NCI-H146 treated with DMSO at 0.1 percent for 48 hours (cell line): ENCODE measurements at regions not wholly inside any gene's neighbourhood (a gene's known extent, or its start where the extent isn't known, plus 50 kb on each side); places are given as distances from the start of the nearest gene placed in this dataset.
"Not testable (repeated sequence)": the region's sequence is repeated elsewhere in the genome, so short reads cannot be mapped to it uniquely, and the experiment has no call there.

Experiments used
- DNase-seq: peaks from one replicate; lab custom pipeline; 2025; ENCODE audit not compliant: unreplicated experiment; lab: John Stamatoyannopoulos, UW

GRCh38 chr5:87132696-87133095, 135.0 kb upstream of the RASA1 start:
- DNase-seq = no peak

- not testable (repeated sequence) for DNase-seq
Measured at GRCh38 chr5:87134513-87134912, 133.2 kb upstream of the RASA1 start.

- no peak for DNase-seq
Measured at GRCh38 chr5:87136096-87136495, 131.6 kb upstream of the RASA1 start.

GRCh38 chr5:87136733-87137132, 130.9 kb upstream of the RASA1 start:
- no peak for DNase-seq

GRCh38 chr5:87137283-87137682, 130.4 kb upstream of the RASA1 start:
- DNase-seq = no peak

- DNase-seq = no peak
Measured at GRCh38 chr5:87138091-87138805, 129.4 kb upstream of the RASA1 start.

DNA sequence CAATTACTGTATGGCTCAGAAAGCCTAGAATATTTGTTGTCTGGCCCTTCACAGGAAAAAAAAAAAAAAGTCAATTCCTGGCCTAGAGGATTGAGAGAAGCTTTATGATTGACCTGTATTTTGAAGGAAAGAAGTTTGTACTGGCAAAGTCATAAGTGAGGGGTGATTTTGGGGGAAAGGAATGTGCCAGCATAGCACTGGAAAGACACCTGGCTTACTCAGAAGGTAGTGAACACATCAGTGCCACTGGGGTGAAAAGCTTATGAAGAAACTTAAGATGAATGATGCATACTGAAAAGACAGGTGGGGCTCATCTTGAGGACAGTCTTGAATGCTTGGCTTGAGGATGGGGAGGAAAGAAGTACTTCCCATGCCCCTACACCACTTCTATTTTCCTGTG, 127.9 kb upstream of the RASA1 start:
- no peak for DNase-seq

DNA sequence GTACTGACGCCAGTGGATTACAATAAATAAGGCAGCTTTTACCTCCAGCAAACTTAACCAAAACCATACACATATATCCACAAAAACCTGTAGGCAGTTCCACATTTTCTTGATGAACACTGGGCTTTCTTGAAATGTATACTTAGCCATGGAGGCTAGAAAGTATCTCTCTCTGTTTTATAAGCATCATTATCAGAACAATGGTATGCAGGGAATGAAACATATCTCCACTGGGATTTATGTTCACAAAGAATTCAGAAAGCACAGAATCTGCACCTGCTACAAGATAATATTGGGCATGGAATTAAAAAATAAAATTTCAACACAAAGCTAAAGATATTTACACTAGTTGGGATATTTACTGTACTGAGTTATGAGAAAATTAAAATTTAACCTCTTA, 126.1 kb upstream of the RASA1 start:
- DNase-seq = no peak

DNA sequence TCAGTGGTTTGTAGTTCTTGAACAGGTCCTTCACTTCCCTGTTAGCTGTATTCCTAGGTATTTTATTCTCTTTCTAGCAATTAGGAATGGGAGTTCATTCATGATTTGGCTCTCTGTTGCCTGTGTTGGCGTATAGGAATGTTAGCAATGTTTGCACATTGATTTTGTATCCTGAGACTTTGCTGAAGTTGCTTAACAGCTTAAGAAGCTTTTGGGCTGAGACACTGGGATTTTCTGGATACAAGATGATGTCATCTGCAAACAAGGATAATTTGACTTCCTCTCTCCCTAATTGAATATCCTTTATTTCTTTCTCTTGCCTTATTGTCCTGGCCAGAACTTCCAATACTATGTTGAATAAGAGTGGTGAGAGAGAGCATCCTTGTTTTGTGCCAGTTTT, 121.8 kb upstream of the RASA1 start:
- not testable (repeated sequence) for DNase-seq

DNA sequence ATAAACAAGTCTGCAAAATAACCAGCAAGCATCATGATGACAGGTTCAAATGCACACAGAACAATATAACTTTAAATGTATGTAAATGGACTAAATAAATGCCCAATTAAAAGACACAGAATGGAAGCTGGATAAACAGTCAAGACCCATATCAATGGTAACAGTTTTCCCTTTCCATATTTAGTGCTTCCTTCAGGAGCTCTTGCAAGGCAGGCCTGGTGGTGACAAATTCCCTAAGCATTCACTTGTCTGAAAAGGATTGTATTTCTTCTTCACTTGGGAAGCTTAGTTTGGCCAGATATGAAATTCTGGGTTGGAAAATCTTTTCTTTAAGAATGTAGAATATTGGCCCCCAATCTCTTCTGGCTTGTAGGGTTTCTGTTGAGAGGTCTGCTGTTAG, 120.2 kb upstream of the RASA1 start:
- no peak for DNase-seq

GRCh38 chr5:87150630-87151029, 117.1 kb upstream of the RASA1 start:
- DNase-seq = no peak

- no peak for DNase-seq
Measured at GRCh38 chr5:87151547-87151946, 116.1 kb upstream of the RASA1 start.

- no peak for DNase-seq
Measured at GRCh38 chr5:87152886-87153285, 114.8 kb upstream of the RASA1 start.

GRCh38 chr5:87154191-87154590, 113.5 kb upstream of the RASA1 start:
- DNase-seq = no peak

GRCh38 chr5:87155106-87155505, 112.6 kb upstream of the RASA1 start:
- DNase-seq = no peak

DNA sequence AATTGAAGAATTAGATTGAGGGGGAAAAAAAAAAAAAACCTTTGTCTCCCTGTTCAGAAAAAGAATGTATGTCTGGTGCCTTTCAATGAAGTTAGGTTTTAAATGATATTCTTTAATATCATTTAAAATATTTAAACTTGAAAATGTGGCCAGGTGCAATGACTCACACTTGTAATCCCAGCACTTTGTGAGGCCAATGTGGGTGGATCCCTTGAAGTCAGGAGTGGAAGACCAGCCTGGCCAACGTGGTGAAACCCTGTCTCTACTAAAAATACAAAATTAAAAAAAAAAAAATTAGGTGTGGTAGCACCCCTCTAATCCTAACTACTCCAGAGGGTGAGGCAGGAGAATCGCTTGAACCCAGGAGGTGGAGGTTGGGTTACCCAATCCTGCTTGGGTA, 111.1 kb upstream of the RASA1 start:
- DNase-seq = no peak

DNA sequence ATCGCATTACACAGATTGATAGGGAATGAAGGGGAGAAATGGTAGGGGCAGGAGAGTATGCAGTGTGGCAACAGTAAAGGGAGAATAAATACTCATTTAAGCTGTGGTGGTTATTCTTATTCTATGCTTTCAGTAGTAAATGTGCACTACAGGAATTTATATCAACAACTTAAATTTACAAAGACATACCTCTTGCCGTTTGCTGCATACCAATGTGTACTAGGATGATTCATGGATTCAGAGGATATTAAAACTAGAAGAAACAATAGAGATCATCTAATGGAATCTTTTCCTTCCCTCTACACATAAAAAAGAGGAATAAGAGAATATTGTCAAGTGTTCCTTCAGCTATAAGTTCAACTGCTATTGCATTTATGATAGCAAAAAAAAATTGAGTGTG, 103.3 kb upstream of the RASA1 start:
- DNase-seq = no peak

GRCh38 chr5:87169300-87169991, 98.2 kb upstream of the RASA1 start:
- no peak for DNase-seq

DNA sequence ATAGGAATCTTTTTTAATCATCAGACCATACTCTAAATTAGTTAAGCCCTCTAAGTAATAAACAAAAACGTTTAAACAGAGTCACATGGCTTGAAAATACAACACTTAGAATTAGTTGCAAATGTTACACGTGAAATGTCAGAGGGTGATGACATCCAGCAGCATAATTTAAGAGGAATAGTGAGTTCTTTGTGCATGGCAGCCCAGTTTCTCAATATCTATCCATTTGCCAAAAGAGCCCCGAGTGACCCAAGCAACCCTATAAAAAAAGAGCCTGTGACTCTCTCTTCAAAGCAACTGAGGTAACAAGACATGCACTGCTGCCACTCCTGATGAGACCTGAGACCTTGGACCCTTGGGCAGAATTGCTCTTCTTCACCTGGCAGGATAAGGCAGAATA, 96.9 kb upstream of the RASA1 start:
- no peak for DNase-seq

DNA sequence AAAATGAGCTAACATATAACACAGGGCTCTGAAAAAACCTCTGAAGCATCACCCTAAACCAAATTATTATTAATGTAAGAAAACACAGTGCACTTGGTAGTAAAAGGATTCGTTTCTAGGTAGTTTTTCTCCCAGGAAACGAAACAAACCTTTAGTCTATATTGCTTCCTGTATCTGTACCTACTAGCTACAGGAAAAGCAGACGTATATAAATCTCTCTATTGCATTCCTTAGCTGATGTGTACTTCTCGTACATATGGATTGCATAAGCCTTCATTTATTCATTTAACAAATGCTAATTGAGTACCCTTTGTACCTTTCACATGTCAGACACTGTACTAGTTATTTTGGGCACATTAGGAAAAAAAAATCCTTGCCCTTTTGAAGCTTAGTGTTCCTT, 85.0 kb upstream of the RASA1 start:
- no peak for DNase-seq

DNA sequence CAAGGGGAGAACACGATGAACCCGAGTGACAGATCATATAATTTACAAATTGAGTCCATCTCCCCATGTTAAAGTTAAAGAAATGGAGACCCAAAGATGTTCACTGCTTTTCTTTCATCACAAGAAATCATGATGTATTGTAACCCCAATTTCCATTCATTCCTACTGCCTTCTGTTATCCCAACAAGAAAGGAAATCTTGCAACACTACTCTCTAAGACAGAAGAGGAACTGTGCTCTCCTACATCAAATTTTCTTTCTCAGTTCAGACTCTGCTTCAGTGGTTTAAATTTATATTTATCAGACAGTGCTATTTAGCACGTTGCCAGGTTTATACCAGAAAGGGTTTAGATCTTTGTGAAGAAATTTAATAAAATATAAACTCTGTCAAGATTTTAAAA, 83.8 kb upstream of the RASA1 start:
- no peak for DNase-seq

DNA sequence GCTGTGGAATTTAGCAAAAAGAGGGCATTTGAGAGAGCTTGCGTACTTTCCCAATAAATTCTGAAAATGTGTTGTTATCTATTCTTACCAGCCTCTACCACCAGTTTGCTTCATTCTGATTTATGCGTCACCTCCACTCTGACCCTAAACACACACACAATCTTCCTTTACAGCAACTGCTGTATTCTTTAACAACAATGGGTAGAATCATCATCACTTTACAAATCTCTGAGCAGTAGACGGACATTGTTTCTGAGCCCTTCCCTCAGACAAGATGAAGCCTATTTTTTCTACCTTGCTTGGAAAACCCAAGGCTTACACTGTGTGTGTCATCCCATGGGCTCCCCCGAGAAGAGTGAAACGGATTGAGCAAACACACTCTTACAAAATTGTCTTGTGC, 83.1 kb upstream of the RASA1 start:
- no peak for DNase-seq

GRCh38 chr5:87185838-87186237, 81.8 kb upstream of the RASA1 start:
- DNase-seq = no peak
